ENCODE measurements at regions not wholly inside any gene's neighbourhood (a gene's known extent, or its start where the extent isn't known, plus 50 kb on each side); places are given as distances from the start of the nearest gene placed in this dataset.

DNA sequence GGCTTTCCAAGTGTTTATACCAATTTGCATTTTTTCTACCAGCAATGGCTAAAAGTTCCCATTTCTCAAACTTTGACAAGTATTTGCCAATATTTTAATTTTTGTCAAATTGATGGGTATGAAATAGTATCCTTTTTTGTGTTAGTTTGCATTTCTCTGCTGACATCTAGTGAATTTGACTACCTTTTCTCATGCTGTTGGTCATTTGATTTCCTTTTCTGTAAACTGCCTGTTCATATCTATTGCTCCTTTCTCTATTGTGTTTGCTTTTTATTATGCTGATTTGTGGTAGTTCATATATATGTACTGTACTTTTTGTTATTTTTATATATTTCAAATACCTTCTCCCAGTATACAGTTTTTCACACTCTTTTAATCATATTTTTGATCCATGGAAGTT lies 149.4 kb downstream of the PMAIP1 start:
- Histone ChIP-seq H3K4me3 (ENCODE audit: low read depth, low read length) (no peak overlapping the region), H4K12ac (ENCODE audit: low read depth, low read length) (no peak overlapping the region), H3K79me2 (ENCODE audit: control insufficient read depth, insufficient read depth, low read length, poor library complexity) (no peaks in the 10 kb centered on the region), H3K79me1 (ENCODE audit: low read length) (no peaks in the 10 kb centered on the region), H2BK5ac (ENCODE audit: low read depth, low read length, poor library complexity) (no peak overlapping the region), H3K14ac (ENCODE audit: low read length) (no peak overlapping the region), H2AK5ac (ENCODE audit: low read length) (no peak overlapping the region), H3K4me1 (ENCODE audit: control insufficient read depth in 1 of 2, insufficient read depth in 2 of 2, low read length in 2 of 2) (peaks cover 2% of the 10 kb centered on the region in 2 experiments), H3K9ac (ENCODE audit: low read length) (no peak overlapping the region), H3K27me3 (ENCODE audit: insufficient read depth, low read length) (no peaks in the 10 kb centered on the region), H3K23ac (ENCODE audit: low read length) (no peak overlapping the region), H4K8ac (ENCODE audit: low read depth, low read length) (no peak overlapping the region), H3K9me3 (ENCODE audit: insufficient read depth, low read depth, low read length) (no peaks in the 10 kb centered on the region), H4K91ac (ENCODE audit: low read depth, low read length) (no peak overlapping the region), H2BK12ac (ENCODE audit: low read length) (no peak overlapping the region), H3K4ac (ENCODE audit: low read depth, low read length) (no peak overlapping the region), H3K36me3 (ENCODE audit: control insufficient read depth in 1 of 2, insufficient read depth in 2 of 2, low read length in 2 of 2) (no peaks in the 10 kb centered on the region), H2BK120ac (ENCODE audit: insufficient read depth, low read length, poor library complexity) (no peak overlapping the region), H3K27ac (ENCODE audit: low read depth, low read length) (no peak overlapping the region), H2AFZ (ENCODE audit: insufficient read depth, low read length, poor library complexity) (no peak overlapping the region), H3K18ac (ENCODE audit: low read length) (no peak overlapping the region), H3K4me2 (ENCODE audit: low read length) (no peak overlapping the region)
- no peak for DNase-seq

DNA sequence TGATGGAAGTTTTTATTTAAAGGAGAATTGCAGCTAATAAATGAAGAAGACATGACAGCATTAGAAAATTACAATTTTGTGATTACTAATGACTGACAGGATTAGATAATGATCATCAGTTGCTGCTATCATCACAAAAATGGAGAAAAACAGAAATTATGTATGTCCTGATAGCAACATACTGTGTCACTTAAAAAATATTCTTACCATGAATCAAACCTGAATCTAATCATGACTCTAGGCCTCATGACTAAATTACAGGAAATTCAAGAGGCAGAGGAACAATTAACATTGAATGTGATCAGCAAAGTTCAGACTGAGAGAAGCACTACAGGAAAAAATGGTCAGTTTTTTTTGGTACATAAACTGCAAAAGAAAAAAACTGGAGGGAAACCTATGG lies 147.8 kb downstream of the PMAIP1 start:
- no peak for DNase-seq
- Histone ChIP-seq H3K79me1 (ENCODE audit: low read length) (no peaks in the 10 kb centered on the region), H3K9me3 (ENCODE audit: insufficient read depth, low read depth, low read length) (no peaks in the 10 kb centered on the region)

DNA sequence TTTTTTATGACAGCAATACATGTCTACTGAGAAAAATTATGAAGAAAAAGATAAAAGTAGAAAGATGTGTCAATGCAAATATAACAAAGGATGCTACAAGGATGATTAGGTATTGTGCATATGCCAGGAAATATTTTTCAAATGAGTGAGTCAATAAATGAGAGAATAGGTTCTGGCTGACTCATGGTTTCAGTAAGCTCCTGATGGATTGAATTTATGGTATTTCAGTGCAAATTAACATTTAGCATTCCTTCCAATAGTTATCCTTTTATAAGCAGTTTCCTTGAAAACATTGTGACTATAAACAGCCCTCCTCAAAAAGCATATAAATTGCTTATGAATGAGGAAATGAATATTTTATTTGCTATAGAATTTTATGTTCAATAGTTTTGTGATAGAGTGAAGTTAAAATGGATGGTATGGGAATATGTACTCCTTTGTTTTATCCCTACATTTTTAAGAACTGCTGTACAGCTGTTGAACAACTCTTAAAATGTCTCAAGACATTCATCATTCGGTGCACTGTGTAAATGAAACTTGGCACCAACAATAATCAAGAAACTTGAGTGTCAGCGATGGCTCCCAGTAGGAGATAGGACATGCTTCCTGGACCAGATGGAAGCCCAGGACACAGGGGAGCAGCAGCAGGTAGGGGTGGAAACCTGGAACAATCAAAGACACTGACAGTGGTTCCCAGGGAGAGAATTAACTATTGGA lies 144.7 kb downstream of the PMAIP1 start:
- Histone ChIP-seq H3K79me2 (ENCODE audit: control insufficient read depth, insufficient read depth, low read length, poor library complexity) (no peaks in the 10 kb centered on the region), H3K27me3 (ENCODE audit: insufficient read depth, low read length) (no peaks in the 10 kb centered on the region), H3K36me3 (ENCODE audit: control insufficient read depth in 1 of 2, insufficient read depth in 2 of 2, low read length in 2 of 2) (no peaks in the 10 kb centered on the region), H3K18ac (ENCODE audit: low read length) (no peak overlapping the region), H2AFZ (ENCODE audit: insufficient read depth, low read length, poor library complexity) (no peak overlapping the region), H4K12ac (ENCODE audit: low read depth, low read length) (no peak overlapping the region), H3K9ac (ENCODE audit: low read length) (no peak overlapping the region), H3K4me3 (ENCODE audit: low read depth, low read length) (no peak overlapping the region), H3K4me1 (ENCODE audit: control insufficient read depth in 1 of 2, insufficient read depth in 2 of 2, low read length in 2 of 2) (no peaks in the 10 kb centered on the region), H3K4me2 (ENCODE audit: low read length) (no peak overlapping the region), H2BK120ac (ENCODE audit: insufficient read depth, low read length, poor library complexity) (no peak overlapping the region), H3K79me1 (ENCODE audit: low read length) (no peaks in the 10 kb centered on the region), H3K27ac (ENCODE audit: low read depth, low read length) (no peak overlapping the region), H3K4ac (ENCODE audit: low read depth, low read length) (no peak overlapping the region), H3K14ac (ENCODE audit: low read length) (no peak overlapping the region), H4K91ac (ENCODE audit: low read depth, low read length) (no peak overlapping the region), H2BK12ac (ENCODE audit: low read length) (no peak overlapping the region), H3K23ac (ENCODE audit: low read length) (no peak overlapping the region), H4K8ac (ENCODE audit: low read depth, low read length) (no peak overlapping the region), H3K9me3 (ENCODE audit: insufficient read depth, low read depth, low read length) (no peaks in the 10 kb centered on the region), H2BK5ac (ENCODE audit: low read depth, low read length, poor library complexity) (no peak overlapping the region), H2AK5ac (ENCODE audit: low read length) (no peak overlapping the region)
- DNase-seq: no peak
- WGBS (ENCODE audit: extremely low coverage, insufficient coverage, insufficient read length): no CpG with 5 or more reads among the region's 2 CpGs

More for the DNA sequence above, 147.8 kb downstream of the PMAIP1 start:
- H3K79me2 ChIP-seq (ENCODE audit: control insufficient read depth, insufficient read depth, low read length, poor library complexity): no peaks in the 10 kb centered on the region
- no peak overlapping the region for H3K4me3 ChIP-seq (ENCODE audit: low read depth, low read length)
- H3K4ac ChIP-seq (ENCODE audit: low read depth, low read length): no peak overlapping the region
- H3K27ac ChIP-seq (ENCODE audit: low read depth, low read length): no peak overlapping the region
- H4K91ac ChIP-seq (ENCODE audit: low read depth, low read length): no peak overlapping the region
- no peak overlapping the region for H2BK120ac ChIP-seq (ENCODE audit: insufficient read depth, low read length, poor library complexity)
- no peak overlapping the region for H3K23ac ChIP-seq (ENCODE audit: low read length)
- no peak overlapping the region for H3K4me2 ChIP-seq (ENCODE audit: low read length)
- no peak overlapping the region for H3K18ac ChIP-seq (ENCODE audit: low read length)
- no peak overlapping the region for H4K12ac ChIP-seq (ENCODE audit: low read depth, low read length)
- no peak overlapping the region for H2AFZ ChIP-seq (ENCODE audit: insufficient read depth, low read length, poor library complexity)
- H3K14ac ChIP-seq (ENCODE audit: low read length): no peak overlapping the region
- H2AK5ac ChIP-seq (ENCODE audit: low read length): no peak overlapping the region
- H2BK12ac ChIP-seq (ENCODE audit: low read length): no peak overlapping the region
- H3K9ac ChIP-seq (ENCODE audit: low read length): no peak overlapping the region
- H3K4me1 ChIP-seq (ENCODE audit: control insufficient read depth in 1 of 2, insufficient read depth in 2 of 2, low read length in 2 of 2): no peaks in the 10 kb centered on the region
- no peaks in the 10 kb centered on the region for H3K36me3 ChIP-seq (ENCODE audit: control insufficient read depth in 1 of 2, insufficient read depth in 2 of 2, low read length in 2 of 2)
- no peaks in the 10 kb centered on the region for H3K27me3 ChIP-seq (ENCODE audit: insufficient read depth, low read length)
- no peak overlapping the region for H2BK5ac ChIP-seq (ENCODE audit: low read depth, low read length, poor library complexity)
- no peak overlapping the region for H4K8ac ChIP-seq (ENCODE audit: low read depth, low read length)

DNA sequence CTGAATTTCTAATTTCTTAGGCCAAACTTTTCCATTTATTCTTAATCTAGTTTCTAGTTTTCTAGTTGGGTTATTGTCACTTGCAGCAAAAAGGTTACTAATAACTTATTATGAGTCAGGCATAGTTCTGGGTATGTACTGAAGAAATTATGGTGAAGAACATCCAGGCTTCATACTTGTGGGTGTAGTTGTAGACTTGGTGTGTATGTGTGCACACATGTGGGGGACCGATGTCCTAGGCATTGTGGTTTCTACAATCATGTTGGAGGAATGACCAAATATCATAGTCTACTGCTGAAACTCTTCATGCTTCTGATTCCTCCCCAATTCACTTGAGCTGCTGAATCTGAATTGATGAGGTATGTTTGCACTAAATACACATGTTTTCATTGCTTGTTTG lies 141.2 kb downstream of the PMAIP1 start:
- Histone ChIP-seq H4K91ac (ENCODE audit: low read depth, low read length) (no peak overlapping the region), H2BK12ac (ENCODE audit: low read length) (no peak overlapping the region), H3K23ac (ENCODE audit: low read length) (no peak overlapping the region), H3K79me1 (ENCODE audit: low read length) (no peaks in the 10 kb centered on the region), H3K9ac (ENCODE audit: low read length) (no peak overlapping the region), H4K8ac (ENCODE audit: low read depth, low read length) (no peak overlapping the region), H4K12ac (ENCODE audit: low read depth, low read length) (no peak overlapping the region), H2BK5ac (ENCODE audit: low read depth, low read length, poor library complexity) (no peak overlapping the region), H3K4me3 (ENCODE audit: low read depth, low read length) (no peak overlapping the region), H3K14ac (ENCODE audit: low read length) (no peak overlapping the region), H2BK120ac (ENCODE audit: insufficient read depth, low read length, poor library complexity) (no peak overlapping the region), H3K27me3 (ENCODE audit: insufficient read depth, low read length) (no peaks in the 10 kb centered on the region), H3K9me3 (ENCODE audit: insufficient read depth, low read depth, low read length) (no peaks in the 10 kb centered on the region), H3K4me1 (ENCODE audit: control insufficient read depth in 1 of 2, insufficient read depth in 2 of 2, low read length in 2 of 2) (no peaks in the 10 kb centered on the region), H2AK5ac (ENCODE audit: low read length) (no peak overlapping the region), H3K4me2 (ENCODE audit: low read length) (no peak overlapping the region), H3K79me2 (ENCODE audit: control insufficient read depth, insufficient read depth, low read length, poor library complexity) (no peaks in the 10 kb centered on the region), H3K18ac (ENCODE audit: low read length) (no peak overlapping the region), H3K36me3 (ENCODE audit: control insufficient read depth in 1 of 2, insufficient read depth in 2 of 2, low read length in 2 of 2) (no peaks in the 10 kb centered on the region), H2AFZ (ENCODE audit: insufficient read depth, low read length, poor library complexity) (no peak overlapping the region), H3K4ac (ENCODE audit: low read depth, low read length) (no peak overlapping the region), H3K27ac (ENCODE audit: low read depth, low read length) (no peak overlapping the region)
- DNase-seq: no peak
- no CpG with 5 or more reads among the region's 1 CpG for WGBS (ENCODE audit: extremely low coverage, insufficient coverage, insufficient read length)

Data from trophoblast cell (in vitro differentiated cells and primary cell).